ENCODE measurements at regions not wholly inside any gene's neighbourhood (a gene's known extent, or its start where the extent isn't known, plus 50 kb on each side); places are given as distances from the start of the nearest gene placed in this dataset.
"Not testable (repeated sequence)": the region's sequence is repeated elsewhere in the genome, so short reads cannot be mapped to it uniquely, and the experiment has no call there.

GRCh38 chr3:87489892-87490291 is 213.5 kb upstream of the POU1F1 start:
- Mint-ChIP-seq H3K27me3 (ENCODE audit: low read depth) (no peaks in the 10 kb centered on the region), H3K4me3 (no peak overlapping the region), H3K4me1 (ENCODE audit: low read depth) (no peaks in the 10 kb centered on the region), H3K9me3 (no peaks in the 10 kb centered on the region), H3K36me3 (ENCODE audit: low read depth) (no peaks in the 10 kb centered on the region), H3K27ac (no peak overlapping the region)
- DNase-seq (ENCODE audit: low spot score): no peak

GRCh38 chr3:87488765-87489164 is 212.4 kb upstream of the POU1F1 start:
- Mint-ChIP-seq H3K27me3 (ENCODE audit: low read depth) (no peaks in the 10 kb centered on the region), H3K27ac (no peak overlapping the region), H3K4me1 (ENCODE audit: low read depth) (no peaks in the 10 kb centered on the region), H3K9me3 (no peaks in the 10 kb centered on the region), H3K4me3 (no peak overlapping the region), H3K36me3 (ENCODE audit: low read depth) (no peaks in the 10 kb centered on the region)
- no peak for DNase-seq (ENCODE audit: low spot score)

DNA sequence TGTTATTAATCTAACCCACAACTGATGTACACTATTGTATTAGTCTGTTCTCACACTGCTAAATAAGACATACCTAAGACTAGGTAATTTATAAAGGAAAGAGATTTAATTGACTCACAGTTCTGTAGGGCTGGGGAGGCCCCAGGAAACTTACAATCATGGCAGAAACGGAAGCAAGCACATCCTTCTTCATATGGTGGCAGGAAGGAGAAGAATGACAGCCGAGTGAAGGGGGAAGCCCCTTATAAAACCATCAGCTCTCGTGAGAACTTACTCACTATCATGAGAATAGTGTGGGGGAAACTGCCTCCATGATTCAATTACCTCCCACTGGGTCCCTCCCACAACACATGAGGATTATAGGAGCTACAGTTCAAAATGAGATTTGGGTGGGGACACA is 210.3 kb upstream of the POU1F1 start:
- H3K36me3 Mint-ChIP-seq (ENCODE audit: low read depth); DNase-seq (ENCODE audit: low spot score); H3K4me1 Mint-ChIP-seq (ENCODE audit: low read depth); H3K4me3 Mint-ChIP-seq; H3K9me3 Mint-ChIP-seq; H3K27ac Mint-ChIP-seq; H3K27me3 Mint-ChIP-seq (ENCODE audit: low read depth): not testable (repeated sequence)

DNA sequence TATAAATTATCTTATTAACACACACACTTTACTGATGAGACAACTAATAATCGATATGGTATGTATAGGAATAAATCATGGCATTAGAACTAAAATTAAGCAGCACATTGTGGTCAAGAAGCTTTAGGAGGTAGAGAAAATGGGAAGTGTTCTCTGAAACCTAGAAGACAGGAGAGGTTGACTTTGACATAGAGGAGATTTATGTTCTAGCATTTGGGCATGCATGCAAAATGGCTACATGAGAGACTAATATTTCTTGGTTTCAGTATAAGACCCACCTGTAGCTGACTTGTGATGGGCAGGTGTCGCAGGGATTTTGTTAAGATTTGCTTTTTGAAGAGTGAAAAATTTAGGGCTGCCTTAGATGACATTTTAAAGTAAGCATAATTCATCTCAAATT is 209.7 kb upstream of the POU1F1 start:
- H3K4me1 Mint-ChIP-seq (ENCODE audit: low read depth): no peaks in the 10 kb centered on the region
- H3K9me3 Mint-ChIP-seq: no peaks in the 10 kb centered on the region
- H3K27ac Mint-ChIP-seq: no peak overlapping the region
- H3K36me3 Mint-ChIP-seq (ENCODE audit: low read depth): no peaks in the 10 kb centered on the region
- H3K27me3 Mint-ChIP-seq (ENCODE audit: low read depth): no peaks in the 10 kb centered on the region
- DNase-seq (ENCODE audit: low spot score): no peak
- H3K4me3 Mint-ChIP-seq: no peak overlapping the region

- Mint-ChIP-seq H3K27me3 (ENCODE audit: low read depth) (no peaks in the 10 kb centered on the region), H3K4me3 (no peak overlapping the region), H3K9me3 (no peaks in the 10 kb centered on the region), H3K27ac (no peak overlapping the region), H3K4me1 (ENCODE audit: low read depth) (no peaks in the 10 kb centered on the region), H3K36me3 (ENCODE audit: low read depth) (no peaks in the 10 kb centered on the region)
- DNase-seq (ENCODE audit: low spot score): no peak
These were observed 202.3 kb upstream of the POU1F1 start for GRCh38 chr3:87478716-87479115.

GRCh38 chr3:87473944-87474343 is 197.6 kb upstream of the POU1F1 start:
- H3K27me3 Mint-ChIP-seq (ENCODE audit: low read depth): no peaks in the 10 kb centered on the region
- no peaks in the 10 kb centered on the region for H3K36me3 Mint-ChIP-seq (ENCODE audit: low read depth)
- no peak for DNase-seq (ENCODE audit: low spot score)
- H3K27ac Mint-ChIP-seq: no peak overlapping the region
- H3K9me3 Mint-ChIP-seq: no peaks in the 10 kb centered on the region
- H3K4me1 Mint-ChIP-seq (ENCODE audit: low read depth): no peaks in the 10 kb centered on the region
- H3K4me3 Mint-ChIP-seq: no peak overlapping the region

DNA sequence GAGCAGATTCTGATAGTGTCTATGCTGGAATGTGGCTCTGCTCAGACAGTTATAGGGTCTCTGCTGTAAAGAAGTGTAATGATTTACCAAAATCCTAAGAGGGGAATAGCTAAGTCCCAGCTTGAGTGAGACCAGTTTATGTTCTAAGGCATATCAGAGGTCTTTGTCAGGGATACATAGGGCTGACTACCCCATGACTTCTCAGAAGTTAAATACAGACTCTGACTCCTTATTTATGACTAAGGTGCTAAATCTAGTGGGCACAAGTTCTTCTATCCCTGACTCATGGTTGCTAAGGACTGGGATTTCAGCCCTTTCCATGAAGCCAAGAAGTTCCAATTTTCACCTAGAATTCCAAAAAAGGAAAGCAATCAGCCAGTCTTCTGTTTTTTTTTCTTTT is 192.6 kb upstream of the POU1F1 start:
- no peak for DNase-seq (ENCODE audit: low spot score)
- H3K9me3 Mint-ChIP-seq: no peaks in the 10 kb centered on the region
- no peaks in the 10 kb centered on the region for H3K4me1 Mint-ChIP-seq (ENCODE audit: low read depth)
- no peak overlapping the region for H3K4me3 Mint-ChIP-seq
- H3K36me3 Mint-ChIP-seq (ENCODE audit: low read depth): no peaks in the 10 kb centered on the region
- no peaks in the 10 kb centered on the region for H3K27me3 Mint-ChIP-seq (ENCODE audit: low read depth)
- H3K27ac Mint-ChIP-seq: no peak overlapping the region

- no peaks in the 10 kb centered on the region for H3K4me1 Mint-ChIP-seq (ENCODE audit: low read depth)
- H3K9me3 Mint-ChIP-seq: no peaks in the 10 kb centered on the region
- no peaks in the 10 kb centered on the region for H3K36me3 Mint-ChIP-seq (ENCODE audit: low read depth)
- no peak overlapping the region for H3K4me3 Mint-ChIP-seq
- H3K27me3 Mint-ChIP-seq (ENCODE audit: low read depth): no peaks in the 10 kb centered on the region
- no peak for DNase-seq (ENCODE audit: low spot score)
- H3K27ac Mint-ChIP-seq: no peak overlapping the region
These were observed 191.9 kb upstream of the POU1F1 start for GRCh38 chr3:87468235-87468634.

- Mint-ChIP-seq H3K9me3 (no peaks in the 10 kb centered on the region), H3K36me3 (ENCODE audit: low read depth) (no peaks in the 10 kb centered on the region), H3K27ac (no peak overlapping the region), H3K4me1 (ENCODE audit: low read depth) (no peaks in the 10 kb centered on the region), H3K27me3 (ENCODE audit: low read depth) (no peaks in the 10 kb centered on the region), H3K4me3 (no peak overlapping the region)
- DNase-seq (ENCODE audit: low spot score): no peak
These were observed 185.8 kb upstream of the POU1F1 start for GRCh38 chr3:87462228-87462627.

DNA sequence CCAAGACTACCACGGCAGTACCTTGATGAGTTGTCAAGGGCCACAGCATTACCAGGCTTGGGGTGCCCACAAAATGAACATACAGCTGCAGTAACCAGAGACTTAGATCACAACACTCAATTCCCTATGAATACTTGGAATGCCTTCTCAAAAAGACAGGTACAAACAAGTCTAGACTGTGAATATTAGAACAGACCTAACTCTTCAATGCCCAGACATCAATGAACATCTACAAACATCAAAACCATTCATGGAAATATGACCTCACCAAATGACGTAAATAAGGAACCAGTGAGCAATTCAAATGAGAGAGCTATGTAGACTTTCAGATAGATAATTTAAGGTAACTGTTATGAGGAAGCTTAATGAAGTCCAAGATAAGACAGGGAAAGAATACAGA is 185.1 kb upstream of the POU1F1 start:
- Mint-ChIP-seq H3K4me1 (ENCODE audit: low read depth) (no peaks in the 10 kb centered on the region), H3K27ac (no peak overlapping the region), H3K9me3 (no peaks in the 10 kb centered on the region), H3K27me3 (ENCODE audit: low read depth) (no peaks in the 10 kb centered on the region), H3K36me3 (ENCODE audit: low read depth) (no peaks in the 10 kb centered on the region), H3K4me3 (no peak overlapping the region)
- DNase-seq (ENCODE audit: low spot score): no peak

- no peak overlapping the region for H3K27ac Mint-ChIP-seq
- no peaks in the 10 kb centered on the region for H3K4me1 Mint-ChIP-seq (ENCODE audit: low read depth)
- H3K36me3 Mint-ChIP-seq (ENCODE audit: low read depth): no peaks in the 10 kb centered on the region
- no peaks in the 10 kb centered on the region for H3K9me3 Mint-ChIP-seq
- H3K27me3 Mint-ChIP-seq (ENCODE audit: low read depth): no peaks in the 10 kb centered on the region
- no peak for DNase-seq (ENCODE audit: low spot score)
- no peak overlapping the region for H3K4me3 Mint-ChIP-seq
These were observed 184.7 kb upstream of the POU1F1 start for GRCh38 chr3:87461036-87461435.

GRCh38 chr3:87448558-87448957 is 172.2 kb upstream of the POU1F1 start:
- H3K27ac Mint-ChIP-seq: no peak overlapping the region
- H3K4me1 Mint-ChIP-seq (ENCODE audit: low read depth): no peaks in the 10 kb centered on the region
- no peaks in the 10 kb centered on the region for H3K27me3 Mint-ChIP-seq (ENCODE audit: low read depth)
- no peaks in the 10 kb centered on the region for H3K36me3 Mint-ChIP-seq (ENCODE audit: low read depth)
- H3K9me3 Mint-ChIP-seq: peaks cover 3% of the 10 kb centered on the region
- no peak overlapping the region for H3K4me3 Mint-ChIP-seq
- DNase-seq (ENCODE audit: low spot score): no peak

GRCh38 chr3:87446849-87447387 is 170.5 kb upstream of the POU1F1 start:
- no peaks in the 10 kb centered on the region for H3K27me3 Mint-ChIP-seq (ENCODE audit: low read depth)
- DNase-seq (ENCODE audit: low spot score): no peak
- H3K4me1 Mint-ChIP-seq (ENCODE audit: low read depth): no peaks in the 10 kb centered on the region
- no peaks in the 10 kb centered on the region for H3K36me3 Mint-ChIP-seq (ENCODE audit: low read depth)
- H3K9me3 Mint-ChIP-seq: peaks cover 3% of the 10 kb centered on the region
- no peak overlapping the region for H3K27ac Mint-ChIP-seq
- no peak overlapping the region for H3K4me3 Mint-ChIP-seq

DNA sequence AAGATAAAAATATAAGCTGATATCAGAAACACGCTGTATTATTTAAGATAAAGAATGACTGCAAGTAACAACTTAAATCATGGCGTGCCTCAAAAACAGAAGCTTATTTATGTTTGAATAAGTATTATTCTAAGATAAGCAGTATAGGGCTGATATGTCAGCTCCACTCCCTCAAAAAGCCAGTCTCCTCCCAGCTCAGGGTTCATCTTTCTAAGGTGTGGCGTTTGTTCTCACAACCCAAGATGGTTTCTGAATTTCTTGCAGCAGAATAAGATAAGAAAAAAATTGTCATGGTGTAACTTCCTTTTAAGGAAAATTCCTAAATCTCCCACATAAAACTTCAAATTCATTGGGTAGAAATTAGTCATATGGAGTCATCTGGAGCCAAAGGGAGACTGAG is 166.1 kb upstream of the POU1F1 start:
- Mint-ChIP-seq H3K27ac (no peak overlapping the region), H3K4me3 (no peak overlapping the region), H3K9me3 (no peaks in the 10 kb centered on the region), H3K36me3 (ENCODE audit: low read depth) (no peaks in the 10 kb centered on the region), H3K4me1 (ENCODE audit: low read depth) (peaks cover 4% of the 10 kb centered on the region), H3K27me3 (ENCODE audit: low read depth) (no peaks in the 10 kb centered on the region)
- no peak for DNase-seq (ENCODE audit: low spot score)

DNA sequence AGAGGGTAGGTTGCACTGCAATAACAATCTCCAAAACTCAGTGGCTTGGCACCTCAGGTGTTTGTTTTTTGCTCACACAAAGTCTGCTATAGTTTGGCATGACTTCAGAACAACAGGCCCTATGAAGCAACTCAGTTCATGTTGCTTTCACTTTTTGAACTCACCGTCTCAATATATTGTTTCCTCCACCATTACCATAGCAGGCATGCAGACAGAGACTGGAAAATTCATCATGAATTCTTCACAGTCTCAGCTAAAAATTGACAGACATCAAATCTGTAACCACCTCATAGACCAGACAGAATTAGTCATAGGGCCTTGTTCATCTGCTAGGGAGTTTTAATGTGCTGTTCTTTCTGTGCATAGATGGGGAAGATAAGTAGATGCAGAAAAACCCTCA is 161.4 kb upstream of the POU1F1 start:
- no peak overlapping the region for H3K27ac Mint-ChIP-seq
- H3K27me3 Mint-ChIP-seq (ENCODE audit: low read depth): no peaks in the 10 kb centered on the region
- H3K9me3 Mint-ChIP-seq: no peaks in the 10 kb centered on the region
- no peak for DNase-seq (ENCODE audit: low spot score)
- no peaks in the 10 kb centered on the region for H3K36me3 Mint-ChIP-seq (ENCODE audit: low read depth)
- peaks cover 5% of the 10 kb centered on the region for H3K4me1 Mint-ChIP-seq (ENCODE audit: low read depth)
- H3K4me3 Mint-ChIP-seq: no peak overlapping the region
